MCF 10A (cell line): ENCODE measurements at regions not wholly inside any gene's neighbourhood (a gene's known extent, or its start where the extent isn't known, plus 50 kb on each side); places are given as distances from the start of the nearest gene placed in this dataset.

Source experiments
- BruUV-seq: library from RNA; stranded (reverse); fragments of 400-500 nt; replicated peaks from 2 replicates; lab custom pipeline; 2021; lab: Mats Ljungman, UMichigan
- CTCF ChIA-PET: fragments of 300-600 bp; sonication (Branson Sonifier 250); formaldehyde crosslinking; extraction: SDS; loops from one replicate; lab custom pipeline; 2021; ENCODE audit warnings: antibody characterized with exemption, inconsistent platforms; lab: Yijun Ruan, JAX
- POLR2A ChIA-PET: fragments of 300-600, 350-650 bp; sonication (Branson Sonifier 250); formaldehyde crosslinking; extraction: SDS; loops from one replicate; lab custom pipeline; 2020; ENCODE audit warnings: antibody characterized with exemption, inconsistent platforms; lab: Yijun Ruan, JAX
- DNase-seq: peaks from one replicate; pipeline ENCODE4 v3.0.0-alpha.2; 2018; ENCODE audit not compliant: unreplicated experiment
- H3K27ac Mint-ChIP-seq: one replicate; pipeline ENCODE4 v1.8.0; 2022; ENCODE audit warnings: mild to moderate bottlenecking, low read depth, mixed read lengths; ENCODE audit not compliant: unreplicated experiment
- H3K27me3 Mint-ChIP-seq: one replicate; pipeline ENCODE4 v1.8.0; 2022; ENCODE audit warnings: mixed read lengths; ENCODE audit not compliant: insufficient read depth, unreplicated experiment
- H3K36me3 Mint-ChIP-seq: one replicate; pipeline ENCODE4 v1.8.0; 2022; ENCODE audit warnings: mild to moderate bottlenecking, moderate library complexity, mixed read lengths; ENCODE audit not compliant: insufficient read depth, unreplicated experiment
- H3K4me1 Mint-ChIP-seq: one replicate; pipeline ENCODE4 v1.8.0; 2022; ENCODE audit warnings: mixed read lengths; ENCODE audit not compliant: insufficient read depth, unreplicated experiment
- H3K4me3 Mint-ChIP-seq: one replicate; pipeline ENCODE4 v1.8.0; 2022; ENCODE audit warnings: mild to moderate bottlenecking, moderate library complexity, mixed read lengths; ENCODE audit not compliant: unreplicated experiment
- H3K9me3 Mint-ChIP-seq: one replicate; pipeline ENCODE4 v1.8.0; 2022; ENCODE audit warnings: mixed read lengths; ENCODE audit not compliant: unreplicated experiment
- intact Hi-C: fragments of 100-400 bp; cut with micrococcal nuclease; formaldehyde crosslinking; loops from 2 replicates; pipeline ENCODE4 v1.14.1; 2022
- TF ChIP-seq, protein P1 (sequence below): fragments of 200-600 bp; IDR thresholded peaks from one replicate; pipeline ENCODE4 v1.8.0; 2022; ENCODE audit warnings: antibody characterized with exemption, mild to moderate bottlenecking; ENCODE audit not compliant: unreplicated experiment

GRCh38 chr3:132203889-132204596 lies 113.2 kb upstream of the ACP3 start:
- no TSS peak for BruUV-seq

GRCh38 chr3:132205609-132206008 lies 111.6 kb upstream of the ACP3 start:
- CTCF ChIA-PET = interaction anchor here (2.1 kb wide), 1 partner anchor 166 kb away, joined by 10 read pairs; no protein-coding TSS in a partner anchor
- TF ChIP-seq, protein P1, sequence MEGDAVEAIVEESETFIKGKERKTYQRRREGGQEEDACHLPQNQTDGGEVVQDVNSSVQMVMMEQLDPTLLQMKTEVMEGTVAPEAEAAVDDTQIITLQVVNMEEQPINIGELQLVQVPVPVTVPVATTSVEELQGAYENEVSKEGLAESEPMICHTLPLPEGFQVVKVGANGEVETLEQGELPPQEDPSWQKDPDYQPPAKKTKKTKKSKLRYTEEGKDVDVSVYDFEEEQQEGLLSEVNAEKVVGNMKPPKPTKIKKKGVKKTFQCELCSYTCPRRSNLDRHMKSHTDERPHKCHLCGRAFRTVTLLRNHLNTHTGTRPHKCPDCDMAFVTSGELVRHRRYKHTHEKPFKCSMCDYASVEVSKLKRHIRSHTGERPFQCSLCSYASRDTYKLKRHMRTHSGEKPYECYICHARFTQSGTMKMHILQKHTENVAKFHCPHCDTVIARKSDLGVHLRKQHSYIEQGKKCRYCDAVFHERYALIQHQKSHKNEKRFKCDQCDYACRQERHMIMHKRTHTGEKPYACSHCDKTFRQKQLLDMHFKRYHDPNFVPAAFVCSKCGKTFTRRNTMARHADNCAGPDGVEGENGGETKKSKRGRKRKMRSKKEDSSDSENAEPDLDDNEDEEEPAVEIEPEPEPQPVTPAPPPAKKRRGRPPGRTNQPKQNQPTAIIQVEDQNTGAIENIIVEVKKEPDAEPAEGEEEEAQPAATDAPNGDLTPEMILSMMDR = no peak
- Mint-ChIP-seq H3K9me3 (no peaks in the 10 kb centered on the region), H3K27ac (no peak overlapping the region), H3K27me3 (peaks cover 7% of the 10 kb centered on the region), H3K4me3 (no peak overlapping the region), H3K36me3 (no peaks in the 10 kb centered on the region), H3K4me1 (peaks cover 5% of the 10 kb centered on the region)
- no peak for DNase-seq
- intact Hi-C loops = no loop called here
- no TSS peak for BruUV-seq
- POLR2A ChIA-PET = interaction anchor here (1.0 kb wide), 1 partner anchor 9 kb away, joined by 3 read pairs; no protein-coding TSS in a partner anchor

More at GRCh38 chr3:132203889-132204596, 113.2 kb upstream of the ACP3 start:
- Mint-ChIP-seq H3K4me3 (no peak overlapping the region), H3K27me3 (no peaks in the 10 kb centered on the region), H3K4me1 (no peaks in the 10 kb centered on the region), H3K27ac (no peak overlapping the region), H3K36me3 (no peaks in the 10 kb centered on the region), H3K9me3 (no peaks in the 10 kb centered on the region)
- ChIA-PET POLR2A (no interaction called here), CTCF (interaction anchor here (0.6 to 2.1 kb wide), 3 partner anchors 20 to 165 kb away, joined by 3 to 10 read pairs (median 4); no protein-coding TSS in a partner anchor)
- no peak for DNase-seq
- TF ChIP-seq, protein P1 = no peak
- intact Hi-C loops = no loop called here

DNA sequence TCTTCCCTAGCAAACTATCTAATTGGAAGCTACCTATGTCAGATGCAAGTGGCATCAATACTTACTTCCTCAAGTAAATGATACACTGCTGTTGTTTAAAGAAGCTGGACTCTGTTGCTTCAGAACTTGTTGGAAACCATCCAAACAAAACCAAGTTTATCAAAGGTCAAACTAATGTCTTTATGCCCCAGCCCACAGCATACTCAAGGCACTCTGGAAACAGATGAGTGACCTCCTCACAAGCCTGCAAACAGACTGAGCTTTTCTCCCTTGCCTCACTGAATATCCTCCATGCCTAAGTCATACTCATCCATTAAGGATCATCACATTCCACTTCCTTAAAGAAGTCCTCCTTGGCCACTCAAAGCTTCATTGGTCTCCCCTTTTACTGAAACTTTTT lies 107.4 kb upstream of the ACP3 start:
- TF ChIP-seq, protein P1 = no peak
- Mint-ChIP-seq H3K9me3 (no peaks in the 10 kb centered on the region), H3K36me3 (peaks cover 11% of the 10 kb centered on the region), H3K27ac (no peak overlapping the region), H3K4me3 (no peak overlapping the region), H3K4me1 (peaks cover 16% of the 10 kb centered on the region), H3K27me3 (peaks cover 13% of the 10 kb centered on the region)
- CTCF ChIA-PET = interaction anchor here (0.6 to 7.6 kb wide), 20 partner anchors 10 to 416 kb away, joined by 3 to 81 read pairs (median 6); no protein-coding TSS in a partner anchor
- BruUV-seq = no TSS peak
- DNase-seq = no peak
- POLR2A ChIA-PET = interaction anchor here (0.7 kb wide), 1 partner anchor 13 kb away, joined by 3 read pairs; no protein-coding TSS in a partner anchor
- intact Hi-C loops = no loop called here

GRCh38 chr3:132210476-132211346 lies 106.5 kb upstream of the ACP3 start:
- Mint-ChIP-seq H3K36me3 (peaks cover 11% of the 10 kb centered on the region), H3K4me3 (no peak overlapping the region), H3K27ac (no peak overlapping the region), H3K27me3 (peaks cover 13% of the 10 kb centered on the region), H3K4me1 (peaks cover 16% of the 10 kb centered on the region), H3K9me3 (no peaks in the 10 kb centered on the region)
- DNase-seq = peak; percentile 54
- intact Hi-C loops = no loop called here
- TF ChIP-seq, protein P1 = peak; percentile 72
- ChIA-PET POLR2A (interaction anchor here (0.7 to 3.1 kb wide), 4 partner anchors 11 to 280 kb away, joined by 3 to 24 read pairs (median 16); no protein-coding TSS in a partner anchor), CTCF (interaction anchor here (0.5 to 7.6 kb wide), 34 partner anchors 11 to 658 kb away, joined by 3 to 81 read pairs (median 4); partner anchors contain the start of gene CPNE4)
- BruUV-seq = no TSS peak
